SK-N-SH (cell line): ENCODE measurements at regions not wholly inside any gene's neighbourhood (a gene's known extent, or its start where the extent isn't known, plus 50 kb on each side); places are given as distances from the start of the nearest gene placed in this dataset.

Experiments
- CHD2 ChIP-seq: fragments of 150-350 bp; IDR thresholded peaks from 2 replicates; pipeline ENCODE4 v1.6.1; 2018; ENCODE audit warnings: low read length; ENCODE audit not compliant: partially characterized antibody
- ELF1 ChIP-seq: IDR thresholded peaks from 2 replicates; pipeline ENCODE4 v1.4.0; 2012
- EP300 ChIP-seq, 2 experiments: IDR thresholded peaks; 2 replicates each; pipeline versions ENCODE4 v1.4.0 to v1.6.1; 2012; ENCODE audit warnings: borderline replicate concordance in 1 of 2, low read depth in 1 of 2, low read length in 1 of 2
- EZH2phosphoT487 ChIP-seq: fragments of 200-600 bp; sonication (generic); IDR thresholded peaks from 2 replicates; pipeline ENCODE4 v1.6.1; 2017; ENCODE audit warnings: low read depth, mixed run types, mild to moderate bottlenecking, antibody characterized with exemption, moderate library complexity, borderline replicate concordance
- FOSL2 ChIP-seq: IDR thresholded peaks from 2 replicates; pipeline ENCODE4 v1.4.0; 2012; ENCODE audit warnings: low read depth, mild to moderate bottlenecking, moderate library complexity, borderline replicate concordance
- FOXJ3 ChIP-seq: sonication (generic); formaldehyde crosslinking; IDR thresholded peaks from 2 replicates; pipeline ENCODE4 v1.5.1; 2020; ENCODE audit warnings: mild to moderate bottlenecking, missing genetic modification reagents
- FOXM1 ChIP-seq: IDR thresholded peaks from 2 replicates; pipeline ENCODE4 v1.4.0; 2012; ENCODE audit warnings: low read depth, mild to moderate bottlenecking
- GATA2 ChIP-seq: sonication (generic); formaldehyde crosslinking; IDR thresholded peaks from 2 replicates; pipeline ENCODE4 v1.5.0; 2020; ENCODE audit warnings: mild to moderate bottlenecking, missing genetic modification reagents
- JUND ChIP-seq: IDR thresholded peaks from 2 replicates; pipeline ENCODE4 v1.4.0; 2012
- MEF2A ChIP-seq: IDR thresholded peaks from 2 replicates; pipeline ENCODE4 v1.4.0; 2012; ENCODE audit warnings: low read depth, borderline replicate concordance
- NRF1 ChIP-seq: IDR thresholded peaks from 2 replicates; pipeline ENCODE4 v1.6.1; 2012; ENCODE audit warnings: low read depth, mild to moderate bottlenecking, low read length
- POLR2AphosphoS5 ChIP-seq: IDR thresholded peaks from 2 replicates; pipeline ENCODE4 v1.6.1; 2012; ENCODE audit warnings: low read depth, low read length
- RAD21 ChIP-seq: IDR thresholded peaks from 2 replicates; pipeline ENCODE4 v1.6.1; 2012; ENCODE audit warnings: mild to moderate bottlenecking, low read length
- RFX5 ChIP-seq: IDR thresholded peaks from 2 replicates; pipeline ENCODE4 v1.6.1; 2012; ENCODE audit warnings: mild to moderate bottlenecking, improper control_type of control experiment, low read length
- RXRA ChIP-seq: IDR thresholded peaks from 2 replicates; pipeline ENCODE4 v1.4.0; 2012; ENCODE audit warnings: low read depth, mild to moderate bottlenecking, borderline replicate concordance
- SIN3A ChIP-seq: IDR thresholded peaks from 2 replicates; pipeline ENCODE4 v1.6.1; 2012; ENCODE audit warnings: low read depth, mild to moderate bottlenecking, low read length, moderate library complexity, borderline replicate concordance
- SMC3 ChIP-seq: IDR thresholded peaks from 2 replicates; pipeline ENCODE4 v1.6.1; 2012; ENCODE audit warnings: low read depth, low read length, improper control_type of control experiment
- TAF1 ChIP-seq: IDR thresholded peaks from 2 replicates; pipeline ENCODE4 v1.6.1; 2012; ENCODE audit warnings: low read depth, mild to moderate bottlenecking, low read length, moderate library complexity, borderline replicate concordance
- TCF12 ChIP-seq: IDR thresholded peaks from 2 replicates; pipeline ENCODE4 v1.4.0; 2012
- TEAD4 ChIP-seq: IDR thresholded peaks from 2 replicates; pipeline ENCODE4 v1.4.0; 2012; ENCODE audit warnings: mild to moderate bottlenecking, borderline replicate concordance; ENCODE audit not compliant: insufficient read depth
- YY1 ChIP-seq: IDR thresholded peaks from 2 replicates; pipeline ENCODE4 v1.4.0; 2012; ENCODE audit warnings: low read depth, mild to moderate bottlenecking
- TF ChIP-seq, protein P1 (sequence below): IDR thresholded peaks from 2 replicates; pipeline ENCODE4 v1.6.1; 2012; ENCODE audit warnings: mild to moderate bottlenecking, low read depth, low read length, moderate library complexity
- TF ChIP-seq, protein P2 (sequence below): IDR thresholded peaks from 2 replicates; pipeline ENCODE4 v1.4.0; 2012; ENCODE audit warnings: low read depth
- TF ChIP-seq, protein P3 (sequence below): IDR thresholded peaks from 2 replicates; pipeline ENCODE4; 2012
- TF ChIP-seq, protein P4 (sequence below): IDR thresholded peaks from 2 replicates; pipeline ENCODE4 v1.4.0; 2012; ENCODE audit warnings: low read depth, borderline replicate concordance
- TF ChIP-seq, protein P5 (sequence below): fragments of 150-350 bp; IDR thresholded peaks from 2 replicates; pipeline ENCODE4 v1.6.1; 2016; ENCODE audit warnings: mild to moderate bottlenecking, low read depth, low read length

DNA sequence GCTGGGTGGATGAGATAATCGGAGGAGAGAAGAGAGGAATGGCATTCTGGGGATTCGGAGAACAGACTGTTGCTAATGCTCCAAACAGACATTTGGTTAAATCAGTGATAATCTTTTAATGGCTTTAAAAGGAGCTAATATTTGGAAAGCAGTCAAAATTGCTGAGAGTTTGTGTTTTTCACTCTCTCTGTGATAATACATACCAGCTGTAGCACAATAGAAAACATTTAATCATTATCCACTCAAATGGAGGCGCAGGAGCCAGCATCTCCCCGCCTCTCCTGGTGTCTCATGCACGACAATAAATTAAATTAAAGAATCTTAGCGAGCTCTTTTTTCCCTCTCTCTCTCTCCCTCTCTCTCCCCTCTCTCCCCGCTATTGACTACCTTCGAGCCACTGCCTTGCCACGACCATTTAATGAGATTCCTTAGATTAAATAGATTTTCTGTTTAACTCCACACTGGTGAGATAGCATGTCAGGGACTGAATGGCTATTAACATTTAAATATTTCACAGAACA, 268.6 kb upstream of the MVB12B start (continued):
- TF ChIP-seq, protein P1, sequence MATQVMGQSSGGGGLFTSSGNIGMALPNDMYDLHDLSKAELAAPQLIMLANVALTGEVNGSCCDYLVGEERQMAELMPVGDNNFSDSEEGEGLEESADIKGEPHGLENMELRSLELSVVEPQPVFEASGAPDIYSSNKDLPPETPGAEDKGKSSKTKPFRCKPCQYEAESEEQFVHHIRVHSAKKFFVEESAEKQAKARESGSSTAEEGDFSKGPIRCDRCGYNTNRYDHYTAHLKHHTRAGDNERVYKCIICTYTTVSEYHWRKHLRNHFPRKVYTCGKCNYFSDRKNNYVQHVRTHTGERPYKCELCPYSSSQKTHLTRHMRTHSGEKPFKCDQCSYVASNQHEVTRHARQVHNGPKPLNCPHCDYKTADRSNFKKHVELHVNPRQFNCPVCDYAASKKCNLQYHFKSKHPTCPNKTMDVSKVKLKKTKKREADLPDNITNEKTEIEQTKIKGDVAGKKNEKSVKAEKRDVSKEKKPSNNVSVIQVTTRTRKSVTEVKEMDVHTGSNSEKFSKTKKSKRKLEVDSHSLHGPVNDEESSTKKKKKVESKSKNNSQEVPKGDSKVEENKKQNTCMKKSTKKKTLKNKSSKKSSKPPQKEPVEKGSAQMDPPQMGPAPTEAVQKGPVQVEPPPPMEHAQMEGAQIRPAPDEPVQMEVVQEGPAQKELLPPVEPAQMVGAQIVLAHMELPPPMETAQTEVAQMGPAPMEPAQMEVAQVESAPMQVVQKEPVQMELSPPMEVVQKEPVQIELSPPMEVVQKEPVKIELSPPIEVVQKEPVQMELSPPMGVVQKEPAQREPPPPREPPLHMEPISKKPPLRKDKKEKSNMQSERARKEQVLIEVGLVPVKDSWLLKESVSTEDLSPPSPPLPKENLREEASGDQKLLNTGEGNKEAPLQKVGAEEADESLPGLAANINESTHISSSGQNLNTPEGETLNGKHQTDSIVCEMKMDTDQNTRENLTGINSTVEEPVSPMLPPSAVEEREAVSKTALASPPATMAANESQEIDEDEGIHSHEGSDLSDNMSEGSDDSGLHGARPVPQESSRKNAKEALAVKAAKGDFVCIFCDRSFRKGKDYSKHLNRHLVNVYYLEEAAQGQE, result no peak
- TF ChIP-seq GATA2 (CRISPR knock-in tag) (no peak), FOSL2 (no peak), MEF2A (no peak), EP300 (IDR thresholded peaks at IDR 0.05; ENCODE audit: borderline replicate concordance in 1 of 2, low read depth in 1 of 2, low read length in 1 of 2) (peak; percentile 14 to 75; a peak in 3 of 4 replicates), RFX5 (no peak), NRF1 (no peak), EZH2phosphoT487 (no peak), JUND (no peak), TCF12 (peak; percentile 49), SIN3A (no peak), RXRA (no peak), ELF1 (no peak), FOXJ3 (CRISPR knock-in tag) (peak; percentile 34; the same call in 1 of the 2 replicates), CHD2 (no peak), RAD21 (no peak), FOXM1 (no peak), POLR2AphosphoS5 (peak; percentile 35; the same call in 1 of the 2 replicates), TAF1 (no peak), YY1 (no peak), TEAD4 (no peak), SMC3 (no peak)
- TF ChIP-seq, protein P2, sequence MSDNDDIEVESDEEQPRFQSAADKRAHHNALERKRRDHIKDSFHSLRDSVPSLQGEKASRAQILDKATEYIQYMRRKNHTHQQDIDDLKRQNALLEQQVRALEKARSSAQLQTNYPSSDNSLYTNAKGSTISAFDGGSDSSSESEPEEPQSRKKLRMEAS, result no peak
- TF ChIP-seq, protein P3, sequence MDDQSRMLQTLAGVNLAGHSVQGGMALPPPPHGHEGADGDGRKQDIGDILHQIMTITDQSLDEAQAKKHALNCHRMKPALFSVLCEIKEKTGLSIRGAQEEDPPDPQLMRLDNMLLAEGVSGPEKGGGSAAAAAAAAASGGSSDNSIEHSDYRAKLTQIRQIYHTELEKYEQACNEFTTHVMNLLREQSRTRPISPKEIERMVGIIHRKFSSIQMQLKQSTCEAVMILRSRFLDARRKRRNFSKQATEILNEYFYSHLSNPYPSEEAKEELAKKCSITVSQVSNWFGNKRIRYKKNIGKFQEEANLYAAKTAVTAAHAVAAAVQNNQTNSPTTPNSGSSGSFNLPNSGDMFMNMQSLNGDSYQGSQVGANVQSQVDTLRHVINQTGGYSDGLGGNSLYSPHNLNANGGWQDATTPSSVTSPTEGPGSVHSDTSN, result peak; percentile 36; the same call in 1 of the 2 replicates
- TF ChIP-seq, protein P4, sequence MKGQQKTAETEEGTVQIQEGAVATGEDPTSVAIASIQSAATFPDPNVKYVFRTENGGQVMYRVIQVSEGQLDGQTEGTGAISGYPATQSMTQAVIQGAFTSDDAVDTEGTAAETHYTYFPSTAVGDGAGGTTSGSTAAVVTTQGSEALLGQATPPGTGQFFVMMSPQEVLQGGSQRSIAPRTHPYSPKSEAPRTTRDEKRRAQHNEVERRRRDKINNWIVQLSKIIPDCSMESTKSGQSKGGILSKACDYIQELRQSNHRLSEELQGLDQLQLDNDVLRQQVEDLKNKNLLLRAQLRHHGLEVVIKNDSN, result no peak
- TF ChIP-seq, protein P5, sequence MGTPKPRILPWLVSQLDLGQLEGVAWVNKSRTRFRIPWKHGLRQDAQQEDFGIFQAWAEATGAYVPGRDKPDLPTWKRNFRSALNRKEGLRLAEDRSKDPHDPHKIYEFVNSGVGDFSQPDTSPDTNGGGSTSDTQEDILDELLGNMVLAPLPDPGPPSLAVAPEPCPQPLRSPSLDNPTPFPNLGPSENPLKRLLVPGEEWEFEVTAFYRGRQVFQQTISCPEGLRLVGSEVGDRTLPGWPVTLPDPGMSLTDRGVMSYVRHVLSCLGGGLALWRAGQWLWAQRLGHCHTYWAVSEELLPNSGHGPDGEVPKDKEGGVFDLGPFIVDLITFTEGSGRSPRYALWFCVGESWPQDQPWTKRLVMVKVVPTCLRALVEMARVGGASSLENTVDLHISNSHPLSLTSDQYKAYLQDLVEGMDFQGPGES, result no peak
